ENCODE measurements at regions not wholly inside any gene's neighbourhood (a gene's known extent, or its start where the extent isn't known, plus 50 kb on each side); places are given as distances from the start of the nearest gene placed in this dataset.
A peak's percentile ranks its signal among the peaks of the same experiment; 100 is the strongest.

- Histone ChIP-seq H3K9me3 (ENCODE audit: control insufficient read depth, low read length) (no peaks in the 10 kb centered on the region), H3K36me3 (ENCODE audit: control insufficient read depth, insufficient read depth, low read length) (no peaks in the 10 kb centered on the region), H3K9ac (ENCODE audit: extremely low read depth, low read length, poor library complexity, severe bottlenecking) (no peak overlapping the region), H3K27ac (ENCODE audit: low read depth, low read length) (no peak overlapping the region), H3K4me1 (ENCODE audit: control insufficient read depth, insufficient read depth, low read length) (no peaks in the 10 kb centered on the region), H3K4me3 (ENCODE audit: low read length) (no peak overlapping the region), H3K27me3 (ENCODE audit: control insufficient read depth, insufficient read depth, low read length, poor library complexity, severe bottlenecking) (no peaks in the 10 kb centered on the region)
- Mint-ChIP-seq H3K4me1 (peaks cover 18% of the 10 kb centered on the region), H3K36me3 (ENCODE audit: low read depth) (peaks cover 12% of the 10 kb centered on the region), H3K9me3 (no peaks in the 10 kb centered on the region), H3K27me3 (ENCODE audit: insufficient read depth) (no peaks in the 10 kb centered on the region), H3K27ac (peak overlapping the region; percentile 58), H3K4me3 (no peak overlapping the region)
- WGBS, 2 experiments (ENCODE audit: insufficient coverage in 1 of 2, insufficient read length in 1 of 2), result 84 to 91% methylated on average over 3 of the region's 3 CpGs
- no peak for TF ChIP-seq CTCF (conservative IDR thresholded peaks at IDR 0.05)
- DNase-seq, result no peak
Observed at GRCh38 chr15:53843869-53844569, 84.6 kb upstream of the WDR72 start.

- no peak for TF ChIP-seq CTCF (conservative IDR thresholded peaks at IDR 0.05)
- Histone ChIP-seq H3K4me3 (ENCODE audit: low read length) (no peak overlapping the region), H3K9me3 (ENCODE audit: control insufficient read depth, low read length) (no peaks in the 10 kb centered on the region), H3K4me1 (ENCODE audit: control insufficient read depth, insufficient read depth, low read length) (no peaks in the 10 kb centered on the region), H3K27ac (ENCODE audit: low read depth, low read length) (no peak overlapping the region), H3K27me3 (ENCODE audit: control insufficient read depth, insufficient read depth, low read length, poor library complexity, severe bottlenecking) (no peaks in the 10 kb centered on the region), H3K9ac (ENCODE audit: extremely low read depth, low read length, poor library complexity, severe bottlenecking) (no peak overlapping the region), H3K36me3 (ENCODE audit: control insufficient read depth, insufficient read depth, low read length) (no peaks in the 10 kb centered on the region)
- Mint-ChIP-seq H3K27me3 (ENCODE audit: insufficient read depth) (no peaks in the 10 kb centered on the region), H3K4me1 (peaks cover 18% of the 10 kb centered on the region), H3K4me3 (no peak overlapping the region), H3K27ac (no peak overlapping the region), H3K9me3 (no peaks in the 10 kb centered on the region), H3K36me3 (ENCODE audit: low read depth) (peaks cover 12% of the 10 kb centered on the region)
- 97 to 100% methylated on average over 1 of the region's 2 CpGs for WGBS, 2 experiments (ENCODE audit: insufficient coverage in 1 of 2, insufficient read length in 1 of 2)
- DNase-seq, result no peak
Observed at GRCh38 chr15:53843166-53843565, 83.7 kb upstream of the WDR72 start.

GRCh38 chr15:53841651-53842050 is 82.2 kb upstream of the WDR72 start:
- peaks cover 28% of the 10 kb centered on the region for H3K4me1 Mint-ChIP-seq
- Histone ChIP-seq H3K9ac (ENCODE audit: extremely low read depth, low read length, poor library complexity, severe bottlenecking) (no peak overlapping the region), H3K27ac (ENCODE audit: low read depth, low read length) (no peak overlapping the region), H3K4me1 (ENCODE audit: control insufficient read depth, insufficient read depth, low read length) (peaks cover 7% of the 10 kb centered on the region), H3K27me3 (ENCODE audit: control insufficient read depth, insufficient read depth, low read length, poor library complexity, severe bottlenecking) (no peaks in the 10 kb centered on the region), H3K9me3 (ENCODE audit: control insufficient read depth, low read length) (no peaks in the 10 kb centered on the region), H3K4me3 (ENCODE audit: low read length) (no peak overlapping the region), H3K36me3 (ENCODE audit: control insufficient read depth, insufficient read depth, low read length) (no peaks in the 10 kb centered on the region)
- no peaks in the 10 kb centered on the region for H3K9me3 Mint-ChIP-seq
- no peaks in the 10 kb centered on the region for H3K27me3 Mint-ChIP-seq (ENCODE audit: insufficient read depth)
- no peak overlapping the region for H3K27ac Mint-ChIP-seq
- WGBS, 2 experiments (ENCODE audit: insufficient coverage in 1 of 2, insufficient read length in 1 of 2), result 0% methylated on average over 1 of the region's 1 CpG
- no peak for DNase-seq
- no peak overlapping the region for H3K4me3 Mint-ChIP-seq
- TF ChIP-seq CTCF (conservative IDR thresholded peaks at IDR 0.05), result no peak
- peaks cover 4% of the 10 kb centered on the region for H3K36me3 Mint-ChIP-seq (ENCODE audit: low read depth)
